Stimulated activated naive CD8-positive, alpha-beta T cell treated with anti-CD3 and anti-CD28 coated beads, Interleukin-15, Interleukin-2, amounts not matched to agents 100 U/mL and 50 U/mL, for 24 hours (primary cell): ENCODE measurements at regions not wholly inside any gene's neighbourhood (a gene's known extent, or its start where the extent isn't known, plus 50 kb on each side); places are given as distances from the start of the nearest gene placed in this dataset.
"Not testable (repeated sequence)": the region's sequence is repeated elsewhere in the genome, so short reads cannot be mapped to it uniquely, and the experiment has no call there.

Source experiments
- ATAC-seq: fragments of 150-1000 bp; cut with Tn5 transposase; one replicate; pipeline ENCODE4 v1.10.0; 2021
- DNase-seq: peaks from one replicate; pipeline ENCODE4 v3.0.0; 2021

DNA sequence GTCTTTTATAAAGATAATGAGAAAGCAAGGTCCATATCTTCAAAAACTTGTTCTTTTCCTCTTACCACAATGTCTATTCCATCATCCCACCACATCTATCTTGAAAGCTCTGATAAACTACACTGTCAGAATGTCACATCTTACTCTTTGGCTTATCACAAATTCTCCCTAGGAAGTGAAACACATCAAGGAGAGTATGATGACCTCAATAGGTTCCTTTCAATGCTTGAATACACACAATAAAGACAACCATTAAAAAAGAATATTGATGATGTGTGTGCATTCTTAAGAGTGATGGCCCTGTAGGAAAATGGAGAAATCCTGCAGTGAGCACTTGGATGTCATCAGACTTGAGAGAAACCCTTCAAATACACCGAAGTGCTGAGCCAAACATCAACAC lies 918.1 kb upstream of the SORCS1 start:
- ATAC-seq (no peak), DNase-seq (no peak)

DNA sequence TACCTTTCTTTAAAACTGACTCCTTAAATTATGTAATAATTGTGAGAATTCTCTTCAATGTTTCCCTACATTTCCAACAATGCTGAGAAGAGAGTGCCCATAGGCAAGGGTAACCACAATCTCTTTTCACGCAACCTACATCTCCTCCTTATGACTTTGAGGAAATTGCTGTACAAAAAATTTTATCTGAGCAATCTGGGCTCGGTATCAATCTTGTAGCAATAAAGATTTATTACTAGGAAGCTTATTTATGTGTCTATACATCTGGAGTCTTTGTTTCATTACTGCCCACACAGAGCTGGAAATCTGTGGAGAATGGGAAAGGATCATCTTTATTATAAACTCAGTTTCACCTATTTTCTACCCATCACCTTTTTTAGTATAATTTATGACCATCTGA lies 913.8 kb upstream of the SORCS1 start:
- ATAC-seq (no peak), DNase-seq (no peak)

DNA sequence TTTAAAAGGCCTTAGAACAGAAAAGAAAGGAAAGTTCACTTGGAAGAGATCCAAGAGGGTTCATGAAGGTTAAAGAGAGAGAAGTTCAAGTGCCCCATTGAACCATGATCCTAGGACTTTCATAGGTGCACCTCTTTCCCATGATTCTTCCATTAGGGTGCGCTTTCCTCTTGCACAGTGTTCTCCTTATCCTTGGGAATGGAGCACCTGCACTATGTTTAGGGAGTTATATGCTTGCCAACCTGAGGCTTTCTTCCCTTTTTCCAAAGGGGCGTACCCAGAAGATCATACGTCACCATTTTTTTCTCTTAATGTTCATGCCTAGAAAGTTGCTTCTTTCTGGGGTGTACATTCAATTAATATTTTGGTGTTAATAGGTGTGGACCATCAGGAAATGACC lies 908.0 kb upstream of the SORCS1 start:
- DNase-seq (no peak), ATAC-seq (no peak)

DNA sequence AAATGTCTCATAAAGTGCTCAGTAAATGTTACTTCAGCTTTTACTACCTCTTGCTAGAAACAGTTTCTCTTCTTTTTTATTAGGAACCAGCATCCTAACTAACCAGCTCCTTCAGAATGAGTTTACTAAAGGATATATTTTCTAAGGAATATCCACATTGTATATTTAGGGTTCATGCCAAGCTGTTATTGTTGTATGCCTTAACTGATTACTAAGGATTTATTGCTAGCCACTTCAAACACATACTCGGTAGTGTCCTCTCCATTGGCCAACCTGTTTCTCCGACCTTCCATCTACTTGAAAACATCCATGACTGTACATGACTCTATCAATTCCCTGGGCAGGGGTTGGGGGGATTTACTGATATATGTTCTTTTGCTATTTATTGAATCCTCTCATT lies 906.3 kb upstream of the SORCS1 start:
- no peak for ATAC-seq
- DNase-seq, result no peak

DNA sequence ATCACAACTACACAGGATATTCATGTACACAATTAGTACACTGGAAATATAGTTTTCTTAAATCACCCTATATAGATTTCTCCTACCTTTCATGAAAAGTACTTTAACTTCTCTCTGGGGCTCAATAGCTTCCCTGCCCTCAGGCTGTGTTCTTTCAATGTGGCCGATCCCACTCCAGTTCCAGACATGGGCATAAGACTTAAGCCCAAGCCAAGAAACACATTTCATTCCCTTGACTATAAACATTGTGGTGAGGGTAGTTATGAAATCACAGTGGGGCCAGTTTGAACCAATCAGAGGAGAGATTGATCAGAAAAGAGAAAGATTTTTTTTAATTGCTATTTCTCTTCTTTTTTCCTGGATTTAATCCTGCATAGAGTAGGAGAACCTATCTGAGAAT lies 904.6 kb upstream of the SORCS1 start:
- DNase-seq, result no peak
- ATAC-seq, result no peak

DNA sequence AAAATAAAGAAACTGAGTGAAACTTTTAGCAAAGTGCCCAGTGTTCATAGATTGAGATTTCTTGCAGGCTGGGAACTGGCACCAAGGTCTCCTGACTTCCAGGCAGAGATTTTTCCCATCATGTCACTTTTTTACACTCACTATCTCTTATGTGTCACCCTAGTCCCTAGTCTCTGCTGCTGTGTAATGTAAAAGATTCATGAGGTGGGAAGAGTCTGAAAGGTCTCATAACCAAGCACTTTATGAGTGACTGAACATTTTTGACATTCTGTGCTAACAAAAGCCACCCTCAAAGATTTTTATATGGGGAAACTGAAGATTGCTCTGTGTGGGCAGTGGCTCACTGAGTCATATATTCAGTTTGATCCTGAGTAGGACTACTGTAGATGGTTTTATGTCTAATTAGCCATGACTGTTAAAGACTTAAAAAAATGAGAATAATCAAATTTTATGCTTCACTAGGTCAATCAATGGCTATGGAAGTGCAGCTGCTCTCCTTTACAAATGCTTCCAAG lies 900.3 kb upstream of the SORCS1 start:
- ATAC-seq, result no peak

DNA sequence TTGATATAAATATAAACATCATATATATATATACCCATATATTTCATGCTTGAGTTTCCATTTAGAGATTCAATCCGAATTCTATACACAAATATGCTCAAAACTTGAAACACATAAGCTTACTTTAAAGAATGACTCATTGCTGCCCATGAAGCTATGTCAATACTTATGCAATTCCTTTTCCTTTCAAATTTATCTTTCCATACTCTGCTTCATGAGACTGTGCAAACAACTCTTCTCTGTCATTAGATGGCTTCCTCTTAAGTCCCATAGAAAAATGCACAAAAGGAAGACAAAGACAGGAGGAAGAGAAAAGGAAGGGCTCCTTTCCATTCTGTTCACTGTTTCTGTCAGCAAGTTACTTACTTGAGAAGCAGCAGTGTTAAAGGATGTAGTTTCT lies 895.7 kb upstream of the SORCS1 start:
- ATAC-seq (no peak), DNase-seq (no peak)

More for the DNA sequence above, 900.3 kb upstream of the SORCS1 start:
- DNase-seq, result no peak

DNA sequence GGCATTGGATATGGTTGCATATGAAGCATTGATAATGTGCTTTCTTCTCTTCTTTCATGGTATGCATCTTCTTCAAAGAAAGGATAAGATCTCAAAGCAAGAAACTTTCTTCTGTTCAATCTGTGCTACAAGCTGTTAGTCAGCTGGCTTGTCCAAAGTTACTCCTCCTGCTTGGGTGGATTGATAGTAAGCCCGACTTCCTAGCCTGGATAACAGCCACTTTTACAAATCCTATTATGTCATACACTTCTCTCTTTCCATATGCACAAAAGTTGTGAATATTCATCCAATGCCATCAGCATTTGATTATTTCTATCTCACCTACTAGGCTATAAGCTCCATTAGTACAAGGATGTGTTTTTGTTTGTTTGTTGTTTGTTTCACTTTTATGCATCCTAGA lies 891.0 kb upstream of the SORCS1 start:
- no peak for ATAC-seq
- DNase-seq, result no peak

DNA sequence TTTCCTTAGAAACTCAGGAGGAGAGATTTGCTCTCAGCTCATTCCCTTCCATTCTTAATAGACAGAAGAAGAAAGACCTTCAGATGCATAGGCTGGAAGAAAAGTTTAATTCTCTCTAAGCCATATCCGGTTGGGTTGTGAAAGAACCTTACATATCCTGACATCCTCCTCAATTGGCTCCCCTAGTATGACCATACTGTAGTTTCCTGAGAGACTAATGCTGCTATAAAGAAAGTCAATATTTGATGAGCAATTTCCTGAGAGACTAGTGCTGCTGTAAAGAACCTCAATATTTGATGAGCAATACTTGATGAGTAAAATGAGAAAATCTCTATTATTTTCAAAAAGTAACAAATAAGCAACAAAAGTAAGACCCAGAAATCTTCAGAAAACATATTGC lies 888.5 kb upstream of the SORCS1 start:
- DNase-seq (no peak), ATAC-seq (no peak)

DNA sequence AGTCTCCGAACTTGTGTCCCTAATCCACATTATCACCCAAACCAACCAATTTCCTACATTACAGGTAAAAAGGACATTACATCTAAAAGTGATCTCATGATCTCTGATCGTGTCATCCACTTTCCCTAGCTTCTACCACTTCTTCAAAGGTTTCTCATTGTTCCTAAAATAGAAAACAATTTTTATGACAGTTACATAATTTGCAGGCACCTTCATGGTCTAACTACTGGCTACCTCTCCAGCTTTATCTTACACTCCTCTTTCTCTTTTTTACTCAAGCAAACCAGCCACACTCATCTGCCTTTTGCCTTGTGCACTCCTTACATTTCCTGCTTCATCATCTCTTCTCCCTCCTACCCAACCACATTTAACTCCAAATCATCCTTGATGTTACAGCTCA lies 886.7 kb upstream of the SORCS1 start:
- ATAC-seq (no peak), DNase-seq (no peak)

DNA sequence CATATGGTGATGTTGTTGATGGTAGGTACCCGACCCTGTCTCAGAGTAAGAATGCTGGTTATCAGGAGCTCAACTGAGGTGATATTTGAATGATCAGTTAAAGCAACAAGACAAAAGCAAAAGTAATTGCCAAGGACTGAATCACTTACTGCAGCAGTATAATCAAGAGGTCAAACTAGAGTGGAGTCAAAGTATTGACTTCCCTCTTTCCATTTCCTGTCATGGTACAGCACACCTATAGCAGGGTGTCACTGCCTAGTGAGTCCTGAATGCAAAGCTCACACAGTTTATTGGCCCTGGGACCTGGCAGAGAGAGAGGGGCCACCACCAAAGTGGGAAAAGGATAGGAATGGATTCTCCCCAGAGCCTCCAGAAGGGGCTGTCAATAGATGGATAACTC lies 886.1 kb upstream of the SORCS1 start:
- DNase-seq (no peak), ATAC-seq (no peak)

DNA sequence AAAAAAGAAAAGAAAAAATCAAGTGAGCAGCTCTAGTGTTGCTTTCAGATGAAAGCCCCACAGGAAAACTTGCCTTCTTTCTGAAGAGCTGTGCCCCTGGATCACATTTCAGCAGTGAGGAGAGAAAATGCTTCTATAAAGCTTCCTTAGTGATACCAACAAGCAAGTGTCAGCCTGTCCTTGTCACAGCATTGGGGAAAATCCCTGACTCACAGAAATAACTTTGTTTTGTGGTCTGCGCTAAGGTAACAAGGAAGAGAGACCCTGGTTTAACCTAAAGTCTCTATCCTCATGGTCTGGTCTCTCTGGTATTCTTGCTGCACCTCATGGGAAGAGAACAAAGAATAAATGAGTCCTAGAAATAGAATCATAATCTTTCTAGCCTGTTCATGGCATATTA lies 885.2 kb upstream of the SORCS1 start:
- no peak for DNase-seq
- ATAC-seq, result no peak

DNA sequence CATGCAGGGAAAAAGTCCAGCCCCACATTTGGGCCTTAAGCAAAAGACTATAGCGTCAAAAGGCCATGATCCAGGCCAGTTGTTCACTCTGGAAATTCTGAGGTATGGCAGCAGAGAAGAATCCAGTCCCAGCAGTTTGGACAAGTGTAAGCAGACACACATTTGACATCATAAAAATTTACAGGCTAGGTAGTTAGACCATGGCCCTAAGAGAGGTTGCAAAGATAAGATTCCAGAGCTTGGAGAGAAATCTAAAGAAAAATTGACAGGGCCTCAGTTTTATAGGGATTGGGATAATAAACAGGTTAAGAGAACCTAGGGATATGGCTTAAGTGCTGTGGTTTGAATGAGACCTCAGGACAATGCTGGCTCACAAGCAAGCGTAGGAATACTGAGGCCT lies 884.4 kb upstream of the SORCS1 start:
- DNase-seq, result no peak
- ATAC-seq, result no peak

DNA sequence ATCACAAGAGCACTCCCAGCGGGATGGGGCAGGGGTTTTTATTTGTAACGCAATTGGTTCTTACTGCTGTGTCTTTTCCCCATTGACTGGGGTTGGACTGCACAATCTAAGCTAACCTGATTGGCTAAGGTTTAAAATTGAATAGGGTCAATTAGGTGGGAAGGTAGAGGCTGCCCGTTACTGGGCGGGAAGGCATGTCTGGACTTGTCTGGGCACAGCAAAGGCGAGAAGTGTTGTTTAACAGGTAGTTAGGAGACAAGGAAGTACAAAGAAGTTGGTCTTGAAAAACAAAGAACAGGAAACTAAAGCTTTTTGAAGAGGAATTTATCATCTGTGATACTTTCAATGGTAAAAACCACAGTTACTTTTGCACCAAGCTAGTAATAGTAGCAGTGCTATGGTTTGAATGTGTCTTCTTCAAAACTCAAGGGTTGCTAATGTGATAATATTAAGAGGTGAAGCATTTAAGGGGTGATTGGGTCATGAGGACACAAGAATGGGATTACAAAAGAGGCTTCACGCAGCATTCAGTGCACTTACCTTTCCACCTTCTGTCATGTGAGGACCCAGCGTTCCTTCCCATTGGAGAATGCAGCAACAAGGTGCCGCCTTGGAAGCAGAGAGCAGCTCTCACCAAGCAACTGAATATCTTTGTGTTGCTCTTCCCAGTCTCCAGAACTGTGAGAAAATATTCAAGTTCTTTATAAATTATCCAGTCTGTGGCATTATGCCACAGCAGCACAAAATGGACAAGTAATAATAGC lies 875.5 kb upstream of the SORCS1 start:
- ATAC-seq, result no peak
- DNase-seq, result no peak

DNA sequence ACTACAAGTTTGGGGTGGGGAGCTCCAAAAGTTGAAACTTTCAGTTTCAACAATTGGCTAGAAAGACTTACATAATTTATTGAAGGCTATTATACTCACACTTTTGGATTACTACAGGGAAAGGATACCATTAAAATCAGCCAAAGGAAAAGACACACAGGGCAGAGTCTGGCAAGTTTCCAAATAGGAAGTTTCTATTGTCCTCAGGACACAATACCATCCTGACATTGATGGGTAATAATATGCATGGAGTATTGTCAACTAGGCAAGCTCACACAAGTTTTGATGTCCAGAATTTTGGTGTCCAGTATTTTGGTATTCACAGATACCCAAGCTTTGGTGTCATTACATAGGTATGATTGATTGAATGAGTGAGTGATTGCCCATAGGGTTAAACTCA lies 872.6 kb upstream of the SORCS1 start:
- no peak for ATAC-seq
- DNase-seq, result no peak

DNA sequence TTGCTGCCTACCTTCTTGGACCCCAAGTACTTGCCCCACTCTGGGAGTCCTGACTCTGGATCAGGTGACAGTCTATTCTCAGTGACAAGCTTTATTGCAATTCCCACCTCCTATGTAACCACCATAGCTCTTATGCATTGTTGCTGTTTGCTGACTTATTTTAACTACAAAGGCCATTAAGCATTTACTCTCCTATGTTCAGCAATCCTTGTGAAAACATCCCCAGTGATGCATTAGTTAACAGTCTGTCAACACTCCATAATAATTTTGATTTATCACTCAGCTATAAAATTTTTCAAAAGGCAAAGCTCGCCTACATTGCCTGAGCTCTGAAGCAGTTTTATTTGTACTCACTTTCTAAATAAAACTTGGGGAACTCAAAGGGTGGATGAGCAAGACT lies 871.8 kb upstream of the SORCS1 start:
- DNase-seq, result no peak
- no peak for ATAC-seq

DNA sequence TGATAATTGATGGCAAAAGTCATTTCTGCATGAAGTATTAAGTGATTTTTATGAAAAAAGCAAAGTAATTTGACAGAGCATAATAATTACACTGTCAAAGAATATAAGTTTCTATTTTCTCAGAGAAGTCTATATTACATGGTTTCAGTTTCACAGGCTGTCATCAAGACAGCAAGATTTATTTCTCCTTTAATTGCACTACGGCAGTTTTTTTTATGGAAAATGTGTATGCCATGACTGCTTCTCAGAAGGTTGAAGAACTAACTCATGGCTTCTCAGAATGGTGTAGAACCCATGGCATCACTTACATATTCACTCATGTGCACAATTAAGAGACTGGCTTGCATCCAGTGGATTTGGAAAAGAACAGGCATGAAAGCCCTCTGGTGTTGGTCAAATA lies 870.3 kb upstream of the SORCS1 start:
- DNase-seq (no peak), ATAC-seq (no peak)

DNA sequence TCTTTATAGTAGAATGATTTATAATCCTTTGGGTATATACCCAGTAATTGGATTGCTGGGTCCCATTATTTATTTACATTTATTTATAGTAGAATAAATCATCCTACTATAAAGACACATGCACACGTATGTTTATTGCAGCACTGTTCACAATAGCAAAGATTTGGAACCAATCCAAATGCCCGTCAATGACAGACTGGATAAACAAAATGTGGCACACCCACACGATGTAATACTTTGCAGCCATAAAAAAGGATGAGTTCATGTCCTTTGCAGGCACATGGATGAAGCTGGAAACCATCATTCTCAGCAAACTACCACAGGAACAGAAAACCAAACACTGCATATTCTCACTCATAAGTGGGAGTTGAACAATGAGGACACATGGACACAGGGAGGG lies 869.0 kb upstream of the SORCS1 start:
- not testable (repeated sequence) for DNase-seq, ATAC-seq

DNA sequence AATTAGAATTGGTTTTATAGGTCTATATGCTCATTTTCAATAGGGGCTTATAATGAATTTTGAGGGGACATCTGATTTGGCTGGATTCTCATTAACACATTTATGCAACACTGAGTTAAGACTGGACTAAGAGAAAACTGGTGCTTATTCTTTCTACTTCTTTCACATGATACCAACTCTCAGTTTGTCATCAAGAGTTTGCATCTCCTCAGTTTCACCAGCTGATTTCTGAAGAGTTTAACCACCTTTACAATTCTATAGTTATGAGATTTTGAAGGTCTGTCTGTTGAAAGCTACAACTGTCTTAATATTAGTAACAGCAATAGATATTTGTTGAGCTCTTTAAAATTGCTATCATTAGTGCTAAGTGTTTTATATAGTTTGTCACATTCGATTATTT lies 867.0 kb upstream of the SORCS1 start:
- ATAC-seq (no peak), DNase-seq (no peak)

DNA sequence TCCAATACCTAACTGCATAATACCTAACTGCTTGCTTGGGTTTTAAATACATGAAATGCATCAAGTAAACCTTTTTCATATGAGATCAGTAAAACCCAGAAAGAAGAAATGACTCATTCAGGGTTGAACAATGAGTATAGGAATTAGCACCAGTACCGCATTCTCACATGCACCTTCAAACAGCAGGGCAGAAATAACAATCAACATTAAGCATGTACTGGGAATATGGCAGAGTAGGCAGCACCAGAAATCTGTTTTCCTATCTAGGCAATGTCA lies 850.3 kb upstream of the SORCS1 start:
- DNase-seq (no peak), ATAC-seq (no peak)

DNA sequence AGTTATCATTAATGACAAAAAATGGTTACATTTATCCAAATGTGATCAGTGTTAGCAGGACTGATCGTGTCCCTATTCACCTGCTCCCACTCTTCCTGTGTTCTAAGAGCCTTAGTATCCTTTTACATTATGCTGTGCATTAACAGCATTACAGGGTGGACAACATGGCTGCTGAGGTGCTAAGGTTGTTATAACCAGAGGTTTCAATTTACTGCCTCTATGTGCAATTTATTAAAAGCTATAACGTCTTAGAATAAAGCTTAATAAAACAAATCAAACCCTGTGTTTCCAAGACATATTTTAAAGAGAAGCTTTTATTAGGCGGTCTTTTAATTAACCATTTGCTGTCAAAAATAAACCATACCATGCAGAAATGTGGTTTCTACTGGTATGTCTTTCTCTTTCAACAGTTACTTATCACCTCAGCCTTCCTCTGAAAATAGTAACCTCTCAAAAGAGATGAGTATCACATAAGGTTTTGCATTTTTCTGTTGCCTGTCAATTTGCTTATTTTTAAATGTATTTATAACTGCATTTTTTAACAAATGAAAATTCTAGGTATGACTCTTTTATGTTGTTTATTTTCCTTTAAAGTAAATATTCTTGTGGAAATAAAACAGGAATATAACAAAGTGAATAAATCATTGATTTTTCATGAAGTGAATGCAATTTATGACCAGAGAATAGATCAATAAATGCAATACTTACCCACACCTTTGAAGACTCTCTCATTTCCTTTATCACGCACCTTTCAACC lies 849.8 kb upstream of the SORCS1 start:
- DNase-seq (no peak), ATAC-seq (no peak)

DNA sequence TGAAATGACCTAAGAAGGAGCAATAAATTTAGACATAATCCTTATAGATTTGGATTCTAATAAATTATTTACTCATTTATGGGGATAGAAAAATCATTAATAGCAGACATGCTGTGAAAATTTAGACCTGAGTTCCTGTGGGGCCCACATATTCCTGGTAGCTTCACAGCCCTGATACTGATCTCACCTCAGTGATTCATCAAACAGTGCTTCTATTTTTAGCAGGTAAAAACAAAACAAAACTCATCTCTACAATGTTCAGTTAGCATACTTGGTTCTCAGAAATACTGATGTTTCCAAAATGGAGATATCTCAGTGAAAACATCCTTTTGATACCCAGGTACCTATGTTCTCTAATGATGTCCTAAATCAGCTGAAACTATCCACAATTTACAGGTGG lies 841.1 kb upstream of the SORCS1 start:
- no peak for ATAC-seq

DNA sequence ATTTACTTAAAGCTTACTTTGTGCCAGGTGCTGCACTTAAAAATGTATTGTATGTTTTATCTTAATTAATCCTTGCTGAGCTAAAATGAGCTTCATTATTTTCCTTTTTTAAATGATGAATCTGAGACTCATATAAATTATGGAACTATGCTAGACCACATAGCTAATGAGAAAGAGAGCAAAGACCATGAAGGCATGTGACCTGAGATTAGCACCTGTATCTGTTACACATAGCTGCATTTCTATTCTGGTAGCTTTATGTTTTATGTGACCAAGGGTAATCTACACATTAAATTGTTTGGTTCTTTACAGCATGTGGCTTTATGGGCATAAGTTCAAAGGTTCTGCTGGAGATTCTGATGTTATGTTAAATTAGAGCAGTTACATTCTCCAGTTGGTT lies 839.1 kb upstream of the SORCS1 start:
- no peak for DNase-seq

More for the DNA sequence above, 841.1 kb upstream of the SORCS1 start:
- no peak for DNase-seq

DNA sequence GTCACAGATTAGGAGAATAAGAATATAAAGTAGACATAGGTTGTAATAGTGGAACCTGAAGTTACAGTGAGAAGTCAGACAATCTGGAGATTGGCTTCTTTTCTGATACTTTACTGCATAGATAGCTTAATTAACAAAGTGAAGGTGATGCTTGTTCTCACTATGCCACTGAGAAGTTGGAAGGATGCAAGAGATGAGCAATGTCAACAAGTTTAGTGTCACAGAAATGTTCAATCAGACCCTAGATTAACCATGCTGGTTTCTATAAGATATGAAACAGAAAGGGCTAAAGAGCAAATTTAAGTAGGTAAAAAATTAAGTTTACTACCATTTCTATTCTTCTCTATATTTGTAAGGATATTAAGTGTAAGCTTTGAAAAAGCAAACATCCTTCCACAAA lies 838.6 kb upstream of the SORCS1 start:
- ATAC-seq, result no peak
- DNase-seq, result no peak

More for the DNA sequence above, 839.1 kb upstream of the SORCS1 start:
- no peak for ATAC-seq
